ENCODE measurements at regions not wholly inside any gene's neighbourhood (a gene's known extent, or its start where the extent isn't known, plus 50 kb on each side); places are given as distances from the start of the nearest gene placed in this dataset.
"Not testable (repeated sequence)": the region's sequence is repeated elsewhere in the genome, so short reads cannot be mapped to it uniquely, and the experiment has no call there.

- DNase-seq (no peak), ATAC-seq (replicated peaks in 1 of 2) (no peak)
- H3K27ac Mint-ChIP-seq: no peak overlapping the region
- H3K4me3 Mint-ChIP-seq: no peak overlapping the region
- no peaks in the 10 kb centered on the region for H3K36me3 Mint-ChIP-seq (ENCODE audit: insufficient read depth in 2 of 2)
- H3K9me3 Mint-ChIP-seq: peaks cover 0 to 6% of the 10 kb centered on the region in 2 donors
- no peaks in the 10 kb centered on the region for H3K27me3 Mint-ChIP-seq (ENCODE audit: low read depth)
- no peaks in the 10 kb centered on the region for H3K4me1 Mint-ChIP-seq (ENCODE audit: low read depth)
Measured at GRCh38 chr21:23607782-23608431, 1999.4 kb downstream of the MRPL39 start.

GRCh38 chr21:23601549-23601948, 2005.7 kb downstream of the MRPL39 start:
- H3K9me3 Mint-ChIP-seq: peaks cover 0 to 6% of the 10 kb centered on the region in 2 donors
- DNase-seq (no peak), ATAC-seq (replicated peaks in 1 of 2) (no peak)
- H3K4me3 Mint-ChIP-seq: no peak overlapping the region
- no peak overlapping the region for H3K27ac Mint-ChIP-seq
- no peaks in the 10 kb centered on the region for H3K4me1 Mint-ChIP-seq (ENCODE audit: low read depth)
- H3K27me3 Mint-ChIP-seq (ENCODE audit: low read depth): no peaks in the 10 kb centered on the region
- H3K36me3 Mint-ChIP-seq (ENCODE audit: insufficient read depth in 2 of 2): no peaks in the 10 kb centered on the region

DNA sequence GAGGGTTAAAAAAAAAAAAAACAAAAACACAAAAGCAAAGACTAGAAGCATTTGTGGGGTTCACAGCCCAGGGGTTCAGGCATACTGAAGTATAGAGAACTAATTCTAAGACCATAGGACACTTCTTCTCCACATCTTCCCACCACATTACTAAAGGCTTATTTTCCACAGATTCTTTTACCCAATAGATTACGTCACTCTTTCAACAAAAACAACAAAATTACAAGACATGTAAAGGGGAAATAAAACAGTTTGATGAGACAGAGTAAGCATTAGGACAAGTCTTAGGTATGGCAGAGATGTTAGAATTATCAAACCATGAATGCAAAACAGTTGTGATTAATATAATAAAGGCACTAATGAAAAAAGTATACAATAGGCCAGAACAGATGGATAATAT, 2013.7 kb downstream of the MRPL39 start:
- Mint-ChIP-seq H3K9me3 (no peaks in the 10 kb centered on the region), H3K27ac (no peak overlapping the region), H3K36me3 (ENCODE audit: insufficient read depth in 2 of 2) (no peaks in the 10 kb centered on the region), H3K4me3 (no peak overlapping the region), H3K27me3 (ENCODE audit: low read depth) (no peaks in the 10 kb centered on the region), H3K4me1 (ENCODE audit: low read depth) (no peaks in the 10 kb centered on the region)
- no peak for ATAC-seq (replicated peaks in 1 of 2)
- DNase-seq: no peak

DNA sequence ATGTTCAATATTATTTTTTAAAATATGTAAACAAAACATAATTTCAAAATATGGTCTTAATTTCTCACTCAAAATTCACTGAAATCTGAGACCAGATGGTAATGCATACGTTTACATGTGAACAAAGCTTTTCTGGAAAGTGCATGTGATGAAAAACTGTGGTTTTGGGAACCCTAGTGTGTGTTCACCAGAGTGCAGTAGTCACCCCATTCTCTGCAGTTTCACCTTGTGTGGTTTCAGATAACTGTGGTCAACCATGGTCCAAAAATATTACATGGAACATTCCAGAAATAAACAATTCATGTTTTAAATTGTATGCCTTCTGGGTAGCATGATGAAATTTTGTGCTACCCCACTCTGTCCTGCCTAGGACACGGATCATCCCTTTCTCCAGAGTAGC, 2021.9 kb downstream of the MRPL39 start:
- Mint-ChIP-seq H3K27me3 (ENCODE audit: low read depth) (no peaks in the 10 kb centered on the region), H3K4me3 (no peak overlapping the region), H3K36me3 (ENCODE audit: insufficient read depth in 2 of 2) (no peaks in the 10 kb centered on the region), H3K27ac (no peak overlapping the region), H3K9me3 (no peaks in the 10 kb centered on the region), H3K4me1 (ENCODE audit: low read depth) (no peaks in the 10 kb centered on the region)
- ATAC-seq (replicated peaks in 1 of 2): no peak
- no peak for DNase-seq

DNA sequence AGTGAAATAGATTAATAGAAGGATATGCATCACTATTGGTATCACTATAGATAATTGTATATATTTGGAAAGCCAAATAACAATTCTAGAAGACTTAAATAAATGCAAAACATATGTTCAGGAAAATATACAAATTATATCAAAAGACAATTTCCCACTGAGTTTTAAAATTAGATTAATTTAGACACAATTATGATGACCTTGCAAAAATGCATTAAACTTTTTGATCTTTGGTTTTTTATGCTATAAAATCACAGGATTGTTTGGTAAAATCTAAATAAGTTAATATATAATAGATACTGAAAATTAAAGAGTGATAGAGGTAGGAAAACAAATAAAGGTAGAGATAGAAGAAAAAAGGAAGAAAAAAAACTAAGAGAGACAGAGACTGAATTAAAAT, 2027.7 kb downstream of the MRPL39 start:
- Mint-ChIP-seq H3K4me1 (ENCODE audit: low read depth) (no peaks in the 10 kb centered on the region), H3K4me3 (no peak overlapping the region), H3K36me3 (ENCODE audit: insufficient read depth in 2 of 2) (no peaks in the 10 kb centered on the region), H3K27me3 (ENCODE audit: low read depth) (no peaks in the 10 kb centered on the region), H3K27ac (no peak overlapping the region), H3K9me3 (peaks cover 0 to 2% of the 10 kb centered on the region in 2 donors)
- ATAC-seq (replicated peaks in 1 of 2) (no peak), DNase-seq (no peak)

DNA sequence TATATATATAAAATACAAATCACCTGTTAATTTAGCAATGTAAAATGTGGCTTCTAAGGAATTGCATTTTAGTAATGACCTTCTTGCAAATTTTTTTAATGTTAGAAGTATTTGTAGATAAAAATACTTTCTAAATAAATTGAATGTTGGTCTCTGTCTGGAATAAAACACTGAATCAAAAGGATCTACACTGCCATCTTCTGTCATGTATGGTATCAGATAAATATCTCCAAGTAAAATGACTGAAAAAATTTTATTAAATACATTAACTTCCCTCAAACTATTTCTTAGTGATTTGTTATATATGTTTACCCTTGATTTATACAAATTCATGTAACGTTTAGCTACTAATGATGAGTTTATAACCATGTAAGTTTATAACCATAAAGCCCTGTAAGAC, 2029.3 kb downstream of the MRPL39 start:
- H3K27me3 Mint-ChIP-seq (ENCODE audit: low read depth): no peaks in the 10 kb centered on the region
- no peak for ATAC-seq (replicated peaks in 1 of 2)

DNA sequence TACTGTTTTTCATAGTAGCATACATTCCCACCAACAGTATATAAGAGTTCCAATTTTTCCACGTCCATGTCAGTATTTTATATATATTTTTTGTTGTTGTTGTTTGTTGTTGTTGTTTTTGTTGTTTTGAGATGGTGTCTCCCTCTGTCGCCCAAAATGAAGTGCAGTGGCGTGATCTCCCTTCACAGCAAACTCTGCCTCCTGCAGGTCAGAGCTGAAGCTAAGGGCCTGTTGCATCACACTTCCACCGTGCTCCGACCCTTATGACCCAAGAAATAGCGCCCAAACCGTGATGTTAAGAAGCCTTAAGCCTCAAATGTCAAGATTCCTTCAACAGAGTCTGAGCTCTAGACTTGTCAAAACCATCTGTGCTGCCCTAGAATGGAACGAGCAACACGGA, 2032.3 kb downstream of the MRPL39 start:
- no peak overlapping the region for H3K4me3 Mint-ChIP-seq
- no peak for DNase-seq
- H3K4me1 Mint-ChIP-seq (ENCODE audit: low read depth): no peaks in the 10 kb centered on the region
- H3K36me3 Mint-ChIP-seq (ENCODE audit: insufficient read depth in 2 of 2): no peaks in the 10 kb centered on the region
- H3K9me3 Mint-ChIP-seq: peaks cover 0 to 2% of the 10 kb centered on the region in 2 donors
- no peak overlapping the region for H3K27ac Mint-ChIP-seq
- ATAC-seq (replicated peaks in 1 of 2): no peak
- no peaks in the 10 kb centered on the region for H3K27me3 Mint-ChIP-seq (ENCODE audit: low read depth)

More for the DNA sequence above, 2029.3 kb downstream of the MRPL39 start:
- H3K9me3 Mint-ChIP-seq: peaks cover 0 to 2% of the 10 kb centered on the region in 2 donors
- H3K27ac Mint-ChIP-seq: no peak overlapping the region
- DNase-seq: no peak
- H3K36me3 Mint-ChIP-seq (ENCODE audit: insufficient read depth in 2 of 2): no peaks in the 10 kb centered on the region
- H3K4me3 Mint-ChIP-seq: no peak overlapping the region
- H3K4me1 Mint-ChIP-seq (ENCODE audit: low read depth): no peaks in the 10 kb centered on the region

GRCh38 chr21:23548924-23549323, 2058.4 kb downstream of the MRPL39 start:
- not testable (repeated sequence) for H3K4me1 Mint-ChIP-seq (ENCODE audit: low read depth); H3K4me3 Mint-ChIP-seq; H3K27ac Mint-ChIP-seq; H3K9me3 Mint-ChIP-seq; H3K36me3 Mint-ChIP-seq (ENCODE audit: insufficient read depth in 2 of 2); ATAC-seq (replicated peaks in 1 of 2); H3K27me3 Mint-ChIP-seq (ENCODE audit: low read depth); DNase-seq

- Mint-ChIP-seq H3K4me1 (ENCODE audit: low read depth) (no peaks in the 10 kb centered on the region), H3K9me3 (peaks cover 0 to 4% of the 10 kb centered on the region in 2 donors), H3K27ac (no peak overlapping the region), H3K27me3 (ENCODE audit: low read depth) (no peaks in the 10 kb centered on the region), H3K36me3 (ENCODE audit: insufficient read depth in 2 of 2) (no peaks in the 10 kb centered on the region), H3K4me3 (no peak overlapping the region)
- no peak for ATAC-seq (replicated peaks in 1 of 2)
- DNase-seq: no peak
Measured at GRCh38 chr21:23543333-23543732, 2063.9 kb downstream of the MRPL39 start.

- H3K27ac Mint-ChIP-seq: no peak overlapping the region
- H3K9me3 Mint-ChIP-seq: peaks cover 0 to 4% of the 10 kb centered on the region in 2 donors
- DNase-seq (no peak), ATAC-seq (replicated peaks in 1 of 2) (no peak)
- no peaks in the 10 kb centered on the region for H3K4me1 Mint-ChIP-seq (ENCODE audit: low read depth)
- H3K27me3 Mint-ChIP-seq (ENCODE audit: low read depth): no peaks in the 10 kb centered on the region
- H3K36me3 Mint-ChIP-seq (ENCODE audit: insufficient read depth in 2 of 2): no peaks in the 10 kb centered on the region
- no peak overlapping the region for H3K4me3 Mint-ChIP-seq
Measured at GRCh38 chr21:23542097-23542496, 2065.2 kb downstream of the MRPL39 start.

DNA sequence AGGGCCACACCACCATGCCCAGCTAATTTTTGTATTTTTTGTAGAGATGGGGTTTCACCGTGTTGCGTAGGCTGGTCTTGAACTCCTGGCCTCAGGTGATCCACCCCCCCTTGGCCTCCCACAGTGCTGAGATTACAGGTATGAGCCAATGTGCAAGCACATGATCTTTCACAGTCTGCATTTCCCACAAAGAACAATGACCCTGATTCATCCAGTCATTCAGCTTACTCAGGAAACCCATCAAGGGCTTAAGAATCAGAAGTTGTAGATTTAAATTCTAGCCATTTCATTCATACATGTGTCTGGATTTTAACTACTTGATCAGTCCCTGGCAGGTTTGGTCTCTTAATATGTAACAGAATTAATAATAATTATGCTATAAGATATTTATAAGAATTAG, 2065.7 kb downstream of the MRPL39 start:
- peaks cover 0 to 4% of the 10 kb centered on the region in 2 donors for H3K9me3 Mint-ChIP-seq
- H3K4me3 Mint-ChIP-seq: no peak overlapping the region
- no peak for ATAC-seq (replicated peaks in 1 of 2)

DNA sequence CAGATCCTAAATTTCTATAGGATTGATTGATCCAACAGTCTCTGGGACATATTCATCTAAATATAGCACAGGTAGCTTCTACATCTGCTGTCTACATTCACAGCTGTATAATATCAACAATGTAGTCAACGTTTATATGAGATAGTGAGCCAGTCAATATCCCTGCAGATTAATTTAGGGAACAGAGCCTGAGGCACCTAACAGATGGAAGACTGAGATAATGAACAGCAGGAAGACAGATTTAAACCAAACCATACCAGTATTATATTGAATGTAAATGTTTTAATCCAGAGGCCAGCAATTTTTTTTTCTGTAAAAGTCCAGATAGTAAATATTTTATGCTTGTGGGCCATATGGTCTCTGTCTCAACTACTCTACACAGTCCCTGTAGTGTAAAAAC, 2072.4 kb downstream of the MRPL39 start:
- no peaks in the 10 kb centered on the region for H3K27me3 Mint-ChIP-seq (ENCODE audit: low read depth)
- ATAC-seq (replicated peaks in 1 of 2) (no peak), DNase-seq (no peak)
- H3K36me3 Mint-ChIP-seq (ENCODE audit: insufficient read depth in 2 of 2): no peaks in the 10 kb centered on the region
- peaks cover 0 to 4% of the 10 kb centered on the region in 2 donors for H3K9me3 Mint-ChIP-seq
- no peak overlapping the region for H3K27ac Mint-ChIP-seq
- no peaks in the 10 kb centered on the region for H3K4me1 Mint-ChIP-seq (ENCODE audit: low read depth)
- no peak overlapping the region for H3K4me3 Mint-ChIP-seq

More for the DNA sequence above, 2065.7 kb downstream of the MRPL39 start:
- Mint-ChIP-seq H3K4me1 (ENCODE audit: low read depth) (no peaks in the 10 kb centered on the region), H3K27me3 (ENCODE audit: low read depth) (no peaks in the 10 kb centered on the region), H3K27ac (no peak overlapping the region), H3K36me3 (ENCODE audit: insufficient read depth in 2 of 2) (no peaks in the 10 kb centered on the region)
- no peak for DNase-seq

- no peaks in the 10 kb centered on the region for H3K27me3 Mint-ChIP-seq (ENCODE audit: low read depth)
- H3K36me3 Mint-ChIP-seq (ENCODE audit: insufficient read depth in 2 of 2): no peaks in the 10 kb centered on the region
- DNase-seq (no peak), ATAC-seq (replicated peaks in 1 of 2) (no peak)
- no peaks in the 10 kb centered on the region for H3K4me1 Mint-ChIP-seq (ENCODE audit: low read depth)
- H3K4me3 Mint-ChIP-seq: no peak overlapping the region
- no peaks in the 10 kb centered on the region for H3K9me3 Mint-ChIP-seq
- no peak overlapping the region for H3K27ac Mint-ChIP-seq
Measured at GRCh38 chr21:23531444-23531843, 2075.8 kb downstream of the MRPL39 start.

DNA sequence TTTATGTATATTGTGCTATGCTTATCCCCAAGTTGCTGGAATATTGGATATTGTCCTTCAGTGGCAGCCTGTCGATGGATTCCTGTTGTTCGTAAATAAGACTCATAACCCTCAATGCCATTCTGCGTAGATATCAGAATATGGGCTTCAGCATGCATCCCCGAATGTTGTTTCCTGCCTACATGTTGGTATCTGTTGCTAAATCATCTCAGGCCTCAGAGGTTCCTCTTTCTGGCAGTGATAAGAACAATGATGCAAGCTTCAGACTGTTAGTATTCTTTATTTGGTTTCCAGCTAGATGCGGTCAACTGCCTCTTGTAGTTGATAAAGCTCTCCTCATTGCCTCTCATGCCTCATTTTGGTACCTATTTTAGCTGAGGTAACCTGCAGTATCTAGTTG, 2082.6 kb downstream of the MRPL39 start:
- no peak for DNase-seq
- Mint-ChIP-seq H3K9me3 (no peaks in the 10 kb centered on the region), H3K36me3 (ENCODE audit: insufficient read depth in 2 of 2) (no peaks in the 10 kb centered on the region), H3K4me1 (ENCODE audit: low read depth) (no peaks in the 10 kb centered on the region), H3K4me3 (no peak overlapping the region), H3K27me3 (ENCODE audit: low read depth) (no peaks in the 10 kb centered on the region), H3K27ac (no peak overlapping the region)
- no peak for ATAC-seq (replicated peaks in 1 of 2)

All from activated T-cell treated with anti-CD3 and anti-CD28 coated beads, Interleukin-2, amount 50 U/mL, for 72 hours (primary cell).